T-cell (primary cell): ENCODE measurements at regions not wholly inside any gene's neighbourhood (a gene's known extent, or its start where the extent isn't known, plus 50 kb on each side); places are given as distances from the start of the nearest gene placed in this dataset.

ENCODE experiments used
- ATAC-seq, 4 experiments: fragments of 200-7000 bp in 3 of 4; fragments of 150-1000 bp in 1 of 4; cut with Tn5 transposase; replicated peaks in 1 of 4; 1 replicate in 3 of 4; 2 replicates in 1 of 4; pipeline ENCODE4 v1.10.0; 2021; ENCODE audit warnings: moderate library complexity in 3 of 4, mild to moderate bottlenecking in 2 of 4, moderate number of reproducible peaks in 1 of 4
- CTCF ChIA-PET, 2 donors: fragments of 300-600 bp; sonication (Branson Sonifier 250); formaldehyde crosslinking; loops; one replicate each; lab custom pipeline; 2022; ENCODE audit warnings: antibody characterized with exemption in 2 of 2; lab: Charles Lee
- POLR2A ChIA-PET, 2 donors: fragments of 300-600 bp; sonication (Branson Sonifier 250); formaldehyde crosslinking; loops; one replicate each; lab custom pipeline; 2022; ENCODE audit warnings: antibody characterized with exemption in 2 of 2; lab: Charles Lee
- DNase-seq, 35 experiments: peaks; one replicate each; pipeline versions ENCODE4 v3.0.0 to v3.0.0-alpha.2; 2013 to 2023
- H3K27ac ChIP-seq: one replicate; pipeline ENCODE4 v1.5.1; 2013; ENCODE audit warnings: low read length
- H3K27me3 ChIP-seq, 2 experiments: replicated peaks in 1 of 2; 1 replicate in 1 of 2; 2 replicates in 1 of 2; pipeline versions ENCODE4 v1.6.1 to v1.7.0; 2013; ENCODE audit warnings: low read length in 1 of 2, mixed read lengths in 1 of 2; ENCODE audit not compliant: control insufficient read depth in 2 of 2, insufficient read depth in 2 of 2; ENCODE audit errors: extremely low read depth in 1 of 2
- H3K36me3 ChIP-seq, 2 donors: 1 replicate in 1 of 2; 2 replicates in 1 of 2; pipeline versions ENCODE4 v1.6.1 to v1.7.0; 2013; ENCODE audit warnings: low read length in 1 of 2; ENCODE audit not compliant: control insufficient read depth in 2 of 2, insufficient read depth in 1 of 2; ENCODE audit errors: extremely low read depth in 1 of 2
- H3K4me1 ChIP-seq, 2 experiments: 1 replicate in 1 of 2; 2 replicates in 1 of 2; pipeline versions ENCODE4 v1.6.1 to v1.7.0; 2013; ENCODE audit warnings: low read length in 2 of 2, mixed read lengths in 1 of 2; ENCODE audit not compliant: insufficient read depth in 2 of 2, control insufficient read depth in 1 of 2; ENCODE audit errors: extremely low read depth in 1 of 2
- H3K4me3 ChIP-seq, 2 donors: 1 replicate in 1 of 2; 2 replicates in 1 of 2; pipeline versions ENCODE4 v1.5.1 to v1.7.0; 2013; ENCODE audit warnings: mild to moderate bottlenecking in 2 of 2, low read length in 1 of 2, moderate library complexity in 1 of 2; ENCODE audit not compliant: control insufficient read depth in 1 of 2; ENCODE audit errors: extremely low read depth in 1 of 2
- H3K9me3 ChIP-seq: 2 replicates; pipeline ENCODE4 v1.7.0; 2013
- H3K27ac Mint-ChIP-seq, 2 donors: one replicate each; pipeline ENCODE4 v1.8.0; 2020 to 2021; ENCODE audit warnings: mild to moderate bottlenecking in 2 of 2, mixed read lengths in 2 of 2
- H3K27me3 Mint-ChIP-seq, 2 donors: one replicate each; pipeline ENCODE4 v1.8.0; 2021 to 2022; ENCODE audit warnings: mixed read lengths in 2 of 2
- H3K36me3 Mint-ChIP-seq: one replicate; pipeline ENCODE4 v1.8.0; 2021; ENCODE audit warnings: mixed read lengths
- H3K4me1 Mint-ChIP-seq, 3 donors: one replicate each; pipeline ENCODE4 v1.8.0; 2020 to 2022; ENCODE audit warnings: mixed read lengths in 3 of 3, mild to moderate bottlenecking in 1 of 3
- H3K4me3 Mint-ChIP-seq, 3 donors: one replicate each; pipeline ENCODE4 v1.8.0; 2020 to 2022; ENCODE audit warnings: mild to moderate bottlenecking in 3 of 3, mixed read lengths in 3 of 3, moderate library complexity in 3 of 3
- H3K9me3 Mint-ChIP-seq, 3 donors: one replicate each; pipeline ENCODE4 v1.8.0; 2020 to 2022; ENCODE audit warnings: mixed read lengths in 3 of 3
- WGBS: methylation state at CpG from one replicate; pipeline ENCODE4 v1.1.5; 2013; ENCODE audit warnings: missing lambda C conversion rate; ENCODE audit not compliant: insufficient coverage; 5-methylcytosine and 5-hydroxymethylcytosine counted together

GRCh38 chr4:19437008-19437407 is 814.7 kb upstream of the SLIT2 start:
- Histone ChIP-seq H3K9me3 (no peaks in the 10 kb centered on the region), H3K4me1 (no peaks in the 10 kb centered on the region), H3K27me3 (no peaks in the 10 kb centered on the region), H3K36me3 (no peaks in the 10 kb centered on the region), H3K4me3 (no peak overlapping the region), H3K27ac (no peak overlapping the region)
- POLR2A ChIA-PET, result no interaction called here
- Mint-ChIP-seq H3K4me3 (no peak overlapping the region), H3K4me1 (no peaks in the 10 kb centered on the region), H3K9me3 (peaks cover 5 to 35% (median 15%) of the 10 kb centered on the region in 3 donors), H3K27ac (no peak overlapping the region), H3K27me3 (no peaks in the 10 kb centered on the region), H3K36me3 (no peaks in the 10 kb centered on the region)
- 50% methylated on average over 2 of the region's 2 CpGs for WGBS
- ATAC-seq, result no peak
- no peak for DNase-seq
- CTCF ChIA-PET, result no interaction called here

GRCh38 chr4:19429684-19430083 is 822.0 kb upstream of the SLIT2 start:
- Mint-ChIP-seq H3K27me3 (no peaks in the 10 kb centered on the region), H3K9me3 (peaks cover 10 to 25% (median 23%) of the 10 kb centered on the region in 3 donors), H3K4me3 (no peak overlapping the region), H3K36me3 (no peaks in the 10 kb centered on the region), H3K4me1 (no peaks in the 10 kb centered on the region), H3K27ac (no peak overlapping the region)
- H3K27ac ChIP-seq, result no peak overlapping the region
- H3K9me3 ChIP-seq, result no peaks in the 10 kb centered on the region
- H3K4me3 ChIP-seq, result no peak overlapping the region
- CTCF ChIA-PET, result interaction anchor here in 1 of 2 donors (0.7 kb wide), 1 partner anchor 21 kb away, joined by 3 read pairs; no protein-coding TSS in a partner anchor
- no peaks in the 10 kb centered on the region for H3K4me1 ChIP-seq
- H3K27me3 ChIP-seq, result no peaks in the 10 kb centered on the region
- H3K36me3 ChIP-seq, result no peaks in the 10 kb centered on the region
- POLR2A ChIA-PET, result no interaction called here
- ATAC-seq (no peak), DNase-seq (no peak)
- WGBS, result 50% methylated on average over 3 of the region's 4 CpGs

GRCh38 chr4:19425146-19425545 is 826.6 kb upstream of the SLIT2 start:
- no peak overlapping the region for H3K4me3 Mint-ChIP-seq
- no peaks in the 10 kb centered on the region for H3K36me3 ChIP-seq
- H3K4me1 ChIP-seq, result no peaks in the 10 kb centered on the region
- no peaks in the 10 kb centered on the region for H3K27me3 ChIP-seq
- H3K9me3 Mint-ChIP-seq, result peaks cover 9 to 21% (median 13%) of the 10 kb centered on the region in 3 donors
- ChIA-PET POLR2A (no interaction called here), CTCF (no interaction called here)
- H3K4me3 ChIP-seq, result no peak overlapping the region
- H3K36me3 Mint-ChIP-seq, result no peaks in the 10 kb centered on the region
- ATAC-seq (no peak), DNase-seq (no peak)
- no peak overlapping the region for H3K27ac ChIP-seq
- H3K4me1 Mint-ChIP-seq, result no peaks in the 10 kb centered on the region
- H3K9me3 ChIP-seq, result no peaks in the 10 kb centered on the region
- H3K27me3 Mint-ChIP-seq, result no peaks in the 10 kb centered on the region
- no peak overlapping the region for H3K27ac Mint-ChIP-seq

GRCh38 chr4:19417256-19417655 is 834.4 kb upstream of the SLIT2 start:
- no peaks in the 10 kb centered on the region for H3K36me3 ChIP-seq
- DNase-seq, result no peak
- H3K4me3 ChIP-seq, result no peak overlapping the region
- H3K27me3 ChIP-seq, result no peaks in the 10 kb centered on the region
- no peaks in the 10 kb centered on the region for H3K9me3 ChIP-seq
- no peaks in the 10 kb centered on the region for H3K4me1 Mint-ChIP-seq
- no peak overlapping the region for H3K4me3 Mint-ChIP-seq
- H3K27ac Mint-ChIP-seq, result no peak overlapping the region
- H3K4me1 ChIP-seq, result no peaks in the 10 kb centered on the region
- no peaks in the 10 kb centered on the region for H3K27me3 Mint-ChIP-seq
- no peaks in the 10 kb centered on the region for H3K36me3 Mint-ChIP-seq
- ChIA-PET CTCF (no interaction called here), POLR2A (interaction anchor here in 1 of 2 donors (0.6 kb wide), 1 partner anchor 158 kb away, joined by 3 read pairs; no protein-coding TSS in a partner anchor)
- no CpG with 5 or more reads among the region's 2 CpGs for WGBS
- no peak for ATAC-seq
- no peak overlapping the region for H3K27ac ChIP-seq
- peaks cover 22 to 35% (median 23%) of the 10 kb centered on the region in 3 donors for H3K9me3 Mint-ChIP-seq

- CTCF ChIA-PET, result no interaction called here
- no peak overlapping the region for H3K4me3 Mint-ChIP-seq
- Histone ChIP-seq H3K36me3 (no peaks in the 10 kb centered on the region), H3K4me3 (no peak overlapping the region), H3K27me3 (no peaks in the 10 kb centered on the region), H3K4me1 (no peaks in the 10 kb centered on the region), H3K27ac (no peak overlapping the region), H3K9me3 (no peaks in the 10 kb centered on the region)
- POLR2A ChIA-PET, result interaction anchor here in 1 of 2 donors (0.6 kb wide), 1 partner anchor 330 kb away, joined by 3 read pairs; no protein-coding TSS in a partner anchor
- ATAC-seq, result no peak
- no peaks in the 10 kb centered on the region for H3K4me1 Mint-ChIP-seq
- no peak overlapping the region for H3K27ac Mint-ChIP-seq
- peaks cover 22 to 34% (median 23%) of the 10 kb centered on the region in 3 donors for H3K9me3 Mint-ChIP-seq
- no peaks in the 10 kb centered on the region for H3K36me3 Mint-ChIP-seq
- no peak for DNase-seq
- no peaks in the 10 kb centered on the region for H3K27me3 Mint-ChIP-seq
Measured at GRCh38 chr4:19416146-19416545, 835.6 kb upstream of the SLIT2 start.

- H3K36me3 Mint-ChIP-seq, result no peaks in the 10 kb centered on the region
Measured at GRCh38 chr4:19408490-19408889, 843.2 kb upstream of the SLIT2 start.

DNA sequence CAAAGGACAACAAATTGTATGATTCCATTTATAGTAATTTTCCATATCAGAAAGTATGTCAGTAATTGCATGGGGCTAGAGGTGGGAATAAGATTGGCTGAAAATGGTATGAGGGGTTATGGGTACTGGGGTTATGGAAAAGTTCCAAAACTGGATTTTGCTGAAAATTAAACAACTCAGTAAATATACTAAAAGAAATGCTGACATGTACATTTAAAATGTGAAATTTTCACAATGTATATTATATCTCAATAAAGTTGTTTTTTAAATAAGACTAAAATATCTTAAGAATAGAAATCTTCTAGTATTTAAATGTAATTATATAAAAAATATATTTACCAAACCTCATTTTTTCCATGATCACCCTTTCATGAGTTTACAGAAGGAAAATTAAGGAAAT is 844.9 kb upstream of the SLIT2 start:
- DNase-seq (no peak), ATAC-seq (no peak)
- ChIA-PET CTCF (no interaction called here), POLR2A (no interaction called here)
- Mint-ChIP-seq H3K9me3 (peaks cover 19 to 25% (median 25%) of the 10 kb centered on the region in 3 donors), H3K4me3 (no peak overlapping the region), H3K4me1 (no peaks in the 10 kb centered on the region), H3K36me3 (no peaks in the 10 kb centered on the region), H3K27me3 (no peaks in the 10 kb centered on the region), H3K27ac (no peak overlapping the region)
- H3K9me3 ChIP-seq, result no peaks in the 10 kb centered on the region
- H3K27me3 ChIP-seq, result no peaks in the 10 kb centered on the region
- H3K36me3 ChIP-seq, result no peaks in the 10 kb centered on the region
- H3K4me1 ChIP-seq, result no peaks in the 10 kb centered on the region
- no peak overlapping the region for H3K4me3 ChIP-seq
- no peak overlapping the region for H3K27ac ChIP-seq

More at GRCh38 chr4:19408490-19408889, 843.2 kb upstream of the SLIT2 start:
- Mint-ChIP-seq H3K4me3 (no peak overlapping the region), H3K27me3 (no peaks in the 10 kb centered on the region), H3K9me3 (peaks cover 21 to 22% (median 21%) of the 10 kb centered on the region in 3 donors), H3K27ac (no peak overlapping the region), H3K4me1 (no peaks in the 10 kb centered on the region)
- ChIA-PET POLR2A (no interaction called here), CTCF (interaction anchor here in 1 of 2 donors (0.6 kb wide), 1 partner anchor 21 kb away, joined by 3 read pairs; no protein-coding TSS in a partner anchor)
- Histone ChIP-seq H3K36me3 (no peaks in the 10 kb centered on the region), H3K27ac (no peak overlapping the region), H3K9me3 (no peaks in the 10 kb centered on the region), H3K4me3 (no peak overlapping the region), H3K4me1 (no peaks in the 10 kb centered on the region), H3K27me3 (no peaks in the 10 kb centered on the region)
- DNase-seq, result no peak
- no CpG with 5 or more reads among the region's 1 CpG for WGBS
- no peak for ATAC-seq
